ENCODE measurements at regions not wholly inside any gene's neighbourhood (a gene's known extent, or its start where the extent isn't known, plus 50 kb on each side); places are given as distances from the start of the nearest gene placed in this dataset.
A peak's percentile ranks its signal among the peaks of the same experiment; 100 is the strongest.
"Not testable (repeated sequence)": the region's sequence is repeated elsewhere in the genome, so short reads cannot be mapped to it uniquely, and the experiment has no call there.

DNA sequence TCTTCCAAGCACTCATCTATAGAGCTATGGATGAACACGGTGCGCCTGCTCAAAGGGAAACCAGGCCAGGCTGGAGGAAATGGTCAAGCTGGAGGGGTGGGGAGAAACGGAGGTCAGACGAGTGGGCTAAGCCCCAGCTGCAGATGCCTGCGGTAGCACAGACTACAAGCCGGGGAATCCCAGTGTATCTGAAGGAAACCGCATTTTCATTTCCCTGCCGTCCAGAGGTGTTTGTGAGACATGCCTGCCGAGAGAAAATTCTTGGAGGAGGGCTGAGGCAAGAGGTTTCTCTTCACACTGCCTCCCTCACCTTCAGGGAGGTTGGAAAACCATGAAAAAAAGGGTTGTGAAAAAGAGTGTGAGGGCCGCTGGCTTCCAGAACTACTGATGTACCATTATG is 102.0 kb upstream of the FOXN3 start:
- DNase-seq, result no peak

DNA sequence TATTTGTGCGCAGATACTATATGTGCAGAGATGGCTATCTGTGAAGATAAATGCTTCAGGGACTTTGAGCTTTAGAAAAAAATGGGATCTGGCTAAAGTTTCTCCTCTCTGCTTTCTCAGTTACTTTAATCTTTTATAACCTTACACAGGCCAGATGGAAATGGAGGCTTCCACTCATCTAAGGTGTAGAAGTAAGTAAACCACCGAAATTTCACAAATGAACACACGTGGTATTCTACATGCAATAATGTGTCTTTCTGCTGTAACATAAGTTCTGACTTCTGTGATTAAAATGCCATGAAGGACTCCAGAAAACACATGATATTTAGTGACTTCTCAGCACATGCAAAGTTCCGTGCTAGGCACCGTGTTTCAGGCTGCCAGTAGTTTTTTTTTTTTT is 99.1 kb upstream of the FOXN3 start:
- no peak for DNase-seq

DNA sequence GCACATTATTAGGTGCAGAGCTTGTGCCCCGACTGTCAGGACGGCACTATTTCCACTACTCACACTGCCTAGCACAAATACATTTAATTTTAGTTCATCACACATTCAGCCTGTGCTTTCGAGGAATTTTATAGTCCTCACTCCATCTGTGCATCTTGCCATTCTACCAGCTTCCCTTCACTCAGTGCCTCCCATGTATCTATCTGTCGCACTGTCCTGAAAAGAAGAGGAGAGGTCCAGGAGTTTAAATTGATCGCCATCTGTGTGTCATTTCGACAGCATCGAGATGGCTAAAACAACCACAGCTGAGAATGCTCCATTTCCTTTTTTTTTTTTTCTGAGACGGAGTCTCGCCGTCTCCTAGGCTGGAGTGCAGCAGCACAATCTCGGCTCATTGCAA is 97.6 kb upstream of the FOXN3 start:
- no peak for DNase-seq

DNA sequence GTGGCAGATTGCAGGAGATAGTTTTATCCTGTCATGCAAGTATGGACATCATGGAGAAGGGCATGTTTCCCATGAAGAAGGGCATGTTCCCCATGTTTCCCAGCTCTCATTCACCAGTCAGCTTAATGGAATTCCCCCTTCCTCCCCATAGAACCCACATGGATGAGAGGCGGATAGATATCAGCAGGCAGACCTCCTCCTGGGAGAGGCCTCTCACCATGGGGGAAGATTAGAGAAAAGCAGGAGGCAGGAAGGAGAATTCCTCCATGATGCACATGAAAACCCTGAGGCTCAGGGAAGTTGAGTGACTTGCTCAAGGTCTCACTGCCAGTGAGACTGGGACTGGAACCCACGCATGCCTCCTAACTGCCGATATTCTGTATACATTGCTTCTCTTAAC is 92.9 kb upstream of the FOXN3 start:
- no peak for DNase-seq

DNA sequence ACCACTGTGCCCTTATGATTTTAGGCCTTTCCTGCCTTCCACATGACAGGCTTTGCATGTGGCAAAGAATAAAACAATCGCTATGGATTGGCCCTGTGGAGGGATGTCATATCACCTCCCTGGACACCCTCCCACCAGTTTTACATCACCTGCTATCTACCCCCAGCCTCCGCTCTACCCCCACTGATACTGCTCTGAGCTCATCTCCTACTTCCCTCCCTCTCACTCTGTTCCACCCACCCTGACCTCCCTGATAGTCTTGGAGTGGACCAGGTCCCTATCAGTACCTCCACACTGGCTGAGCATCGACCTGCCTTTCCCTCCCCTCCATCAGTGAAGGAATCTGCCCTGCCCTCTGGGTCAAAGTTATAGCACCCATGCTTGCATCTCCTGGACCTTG is 91.8 kb upstream of the FOXN3 start:
- DNase-seq, result no peak

DNA sequence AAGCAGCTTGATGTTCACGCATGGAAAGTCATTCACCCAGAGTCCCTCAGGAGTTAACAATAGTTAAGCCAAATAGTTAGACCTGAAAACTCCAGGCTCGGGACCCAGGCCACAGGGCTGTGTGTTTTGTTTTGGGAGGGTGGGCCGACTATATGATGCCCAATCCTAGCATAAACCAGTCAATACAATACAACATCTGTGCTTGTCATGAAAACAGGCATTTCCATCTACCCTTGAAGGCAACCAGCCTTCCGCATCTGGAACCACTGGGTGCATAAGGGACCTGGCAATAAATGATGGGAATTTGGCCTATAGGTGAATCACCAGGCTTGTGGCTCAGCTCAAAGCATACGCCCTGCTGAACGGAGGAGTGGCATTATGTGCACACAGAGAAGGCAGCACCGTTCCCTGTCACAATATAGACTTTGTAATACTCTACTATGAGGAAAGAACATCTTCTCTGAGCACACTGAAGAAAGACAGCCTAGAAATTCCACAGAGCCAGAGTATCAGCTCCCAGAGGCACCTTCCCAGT is 91.0 kb upstream of the FOXN3 start:
- no peak for DNase-seq

DNA sequence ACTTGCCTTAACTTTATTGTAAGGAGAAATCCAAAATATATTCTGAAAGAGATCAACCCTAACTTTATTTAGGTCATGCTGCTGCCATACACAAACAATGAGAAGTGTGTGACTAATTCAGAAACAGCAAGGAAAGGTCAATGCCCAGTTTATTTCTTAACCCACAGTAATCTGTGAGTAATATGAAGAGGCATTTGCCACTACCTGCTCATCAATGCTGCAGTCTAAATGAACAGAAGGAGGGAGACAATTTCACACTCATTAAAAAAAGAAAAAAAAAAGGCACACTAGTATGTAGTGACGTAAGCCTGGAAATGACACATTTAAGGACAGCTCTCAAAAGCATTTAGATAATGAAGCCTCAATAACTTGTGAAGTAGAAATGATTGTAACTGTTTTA is 90.5 kb upstream of the FOXN3 start:
- no peak for DNase-seq

DNA sequence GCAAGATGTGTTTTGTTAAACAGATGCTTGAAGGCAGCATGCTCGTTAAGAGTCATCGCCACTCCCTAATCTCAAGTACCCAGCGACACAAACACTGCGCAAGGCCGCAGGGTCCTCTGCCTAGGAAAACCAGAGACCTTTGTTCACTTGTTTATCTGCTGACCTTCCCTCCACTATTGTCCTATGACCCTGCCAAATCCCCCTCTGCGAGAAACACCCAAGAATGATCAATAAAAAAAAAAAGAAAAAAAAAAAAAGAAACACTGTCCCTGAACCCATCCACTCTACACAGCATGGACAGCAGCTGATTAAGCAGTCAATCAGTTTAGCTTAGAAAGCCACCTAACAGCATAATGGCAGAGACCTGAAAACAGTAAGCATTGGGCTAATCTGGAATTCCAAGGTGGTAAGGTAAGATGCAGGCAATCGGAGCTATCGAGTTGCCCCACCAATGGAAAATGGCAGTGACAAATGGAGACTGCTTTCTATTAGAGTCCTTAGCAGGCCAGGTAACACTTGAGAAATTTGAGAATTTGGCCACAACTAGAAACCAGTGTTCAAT is 89.9 kb upstream of the FOXN3 start:
- not testable (repeated sequence) for DNase-seq

DNA sequence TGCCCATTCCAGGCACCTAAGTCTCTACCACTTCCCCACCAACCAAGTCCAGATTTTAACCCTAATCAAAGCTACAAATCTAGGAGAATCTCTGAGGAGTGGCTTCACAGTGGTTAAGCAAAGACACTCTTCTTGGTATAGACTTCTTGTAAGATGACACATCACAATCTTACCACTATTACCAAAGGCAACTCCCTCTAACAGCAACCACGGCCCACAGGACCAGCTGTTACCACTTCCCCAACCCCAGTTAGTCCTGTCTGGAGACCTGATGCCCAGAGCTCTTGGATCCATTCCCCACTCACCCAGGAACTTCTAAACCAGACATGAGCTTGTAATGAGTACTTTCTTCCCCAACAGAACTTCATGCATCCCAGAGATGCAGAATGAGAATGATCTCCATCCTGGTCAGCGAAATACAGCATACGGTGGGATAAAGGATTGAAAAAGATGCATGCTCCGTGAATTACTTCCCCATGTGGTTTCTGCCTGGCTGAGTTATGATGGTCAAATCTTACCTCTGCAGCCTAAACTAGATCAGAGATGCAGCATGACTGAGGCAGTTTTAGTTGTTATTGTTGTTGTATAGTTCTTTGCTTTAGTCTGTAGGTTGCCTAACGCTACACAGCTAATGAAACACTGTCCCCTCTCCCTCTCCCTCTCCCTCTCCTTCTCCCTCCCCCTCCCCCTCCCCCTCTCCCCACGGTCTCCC is 87.7 kb upstream of the FOXN3 start:
- peak; percentile 37 for DNase-seq

DNA sequence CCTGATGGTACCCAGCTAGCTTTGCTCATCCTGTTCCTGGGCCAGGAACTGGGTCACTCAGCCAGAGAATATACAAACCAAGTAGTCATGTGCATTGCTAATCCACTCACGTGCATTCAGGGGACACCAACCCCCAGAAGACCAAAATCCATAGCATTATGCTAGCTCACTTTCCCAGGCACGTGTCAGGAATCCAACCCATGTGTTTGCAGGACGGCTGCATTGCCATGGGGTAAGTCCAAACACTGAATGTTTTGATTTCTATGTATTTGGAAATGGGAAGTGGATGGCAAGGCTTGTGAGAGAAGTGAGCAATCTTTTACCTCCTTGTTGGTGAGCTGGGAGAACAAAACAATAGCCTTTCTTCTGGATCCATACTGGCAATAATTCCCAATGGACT is 87.1 kb upstream of the FOXN3 start:
- DNase-seq, result no peak

DNA sequence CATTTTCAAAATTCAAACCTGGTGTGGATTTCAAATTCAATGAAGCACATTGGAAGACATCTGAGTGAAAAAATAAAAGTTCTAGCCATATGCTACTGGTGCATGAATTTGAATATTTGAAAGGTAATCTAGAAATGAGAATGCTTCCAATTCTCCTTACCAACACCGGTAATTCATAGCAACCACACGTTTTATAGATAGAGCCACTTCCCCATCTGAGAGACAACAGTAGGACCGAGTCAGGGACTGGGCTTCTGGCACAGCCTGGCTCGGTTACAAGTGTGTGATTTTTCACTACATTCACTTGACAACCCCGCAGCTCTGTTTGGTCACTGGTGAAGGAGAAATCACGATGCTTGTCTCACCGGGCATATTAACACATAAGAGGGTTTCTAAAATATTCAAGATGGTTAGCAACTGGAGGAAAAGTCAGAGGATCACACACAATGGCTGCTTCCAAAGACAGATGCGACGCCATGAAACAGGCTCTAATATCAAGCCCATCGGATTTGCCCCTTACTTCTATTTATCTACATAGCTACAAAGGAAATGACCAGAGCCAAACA is 86.5 kb upstream of the FOXN3 start:
- no peak for DNase-seq

DNA sequence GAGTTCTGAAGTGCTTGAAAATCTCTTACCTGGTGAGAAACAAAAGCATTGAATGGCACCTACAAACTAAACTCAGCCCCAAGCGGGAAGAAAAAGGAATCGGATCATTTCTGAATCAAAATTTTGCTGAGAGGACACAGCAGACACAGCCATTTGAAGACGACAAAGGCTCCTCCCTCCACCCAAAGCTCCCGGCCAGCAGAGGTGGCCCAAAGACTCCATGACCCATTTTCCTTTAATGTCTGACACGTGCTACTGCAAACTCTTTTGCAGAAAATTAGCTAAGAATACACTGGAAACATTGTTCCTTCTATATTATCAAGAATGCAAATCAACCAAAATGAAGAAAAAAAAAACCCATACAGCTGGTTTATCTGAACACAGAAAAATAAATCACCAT is 85.9 kb upstream of the FOXN3 start:
- no peak for DNase-seq

DNA sequence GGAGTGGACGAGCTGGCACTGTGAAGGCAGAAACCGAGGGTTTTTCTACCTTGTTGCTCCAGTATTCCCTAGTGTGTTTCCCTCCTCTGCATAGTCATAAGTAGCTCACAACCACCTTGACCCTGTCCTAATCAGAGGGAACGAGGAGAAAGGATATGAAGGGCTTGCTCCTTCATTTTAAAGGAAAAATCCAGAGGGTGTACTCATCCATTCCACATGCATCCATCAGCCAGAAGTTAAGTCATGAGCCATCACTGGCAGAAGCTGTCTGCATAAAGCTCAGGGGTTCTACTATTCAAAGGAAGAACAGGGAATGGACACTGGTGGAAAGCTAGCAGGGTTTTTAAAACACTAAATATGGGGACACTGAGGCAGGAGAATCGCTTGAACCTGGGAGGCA is 84.3 kb upstream of the FOXN3 start:
- DNase-seq, result no peak

DNA sequence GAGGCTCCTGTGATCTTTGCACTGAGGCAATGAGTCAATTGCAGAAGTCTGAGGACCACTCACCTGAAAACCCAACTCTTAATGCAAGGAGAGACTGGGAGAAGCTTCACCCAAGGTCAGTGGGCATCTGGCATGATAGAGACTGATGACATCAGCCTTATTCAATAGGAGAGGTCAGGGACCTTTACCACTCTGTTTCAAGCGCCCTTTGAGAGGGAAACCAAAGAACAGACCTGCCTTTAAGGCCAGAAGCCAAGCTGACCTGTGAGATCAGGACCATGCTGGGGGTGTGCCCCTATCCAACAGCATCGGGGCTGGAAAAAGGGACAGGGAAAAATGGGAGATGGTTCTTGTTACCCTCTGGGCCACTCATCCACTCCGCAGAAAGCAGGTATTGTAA is 83.3 kb upstream of the FOXN3 start:
- no peak for DNase-seq

DNA sequence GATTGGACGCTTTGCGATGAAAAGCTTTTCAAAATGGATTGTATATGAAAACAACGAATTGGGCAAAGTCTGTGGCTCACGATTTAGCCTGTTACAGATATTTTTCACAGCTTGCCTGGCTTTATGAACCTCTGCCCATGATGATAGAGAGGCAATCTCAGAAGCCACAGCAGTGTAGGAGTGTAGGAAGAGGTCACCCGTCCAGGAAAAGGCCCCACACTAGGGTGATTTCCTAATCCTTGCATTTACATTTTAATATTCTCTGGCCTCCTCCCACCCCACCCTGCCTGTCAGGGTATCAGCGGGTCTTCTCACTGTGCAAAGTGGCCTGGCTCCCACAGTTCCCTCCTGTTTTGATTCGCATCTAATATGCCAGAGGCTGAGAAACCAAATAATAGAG is 81.8 kb upstream of the FOXN3 start:
- no peak for DNase-seq

DNA sequence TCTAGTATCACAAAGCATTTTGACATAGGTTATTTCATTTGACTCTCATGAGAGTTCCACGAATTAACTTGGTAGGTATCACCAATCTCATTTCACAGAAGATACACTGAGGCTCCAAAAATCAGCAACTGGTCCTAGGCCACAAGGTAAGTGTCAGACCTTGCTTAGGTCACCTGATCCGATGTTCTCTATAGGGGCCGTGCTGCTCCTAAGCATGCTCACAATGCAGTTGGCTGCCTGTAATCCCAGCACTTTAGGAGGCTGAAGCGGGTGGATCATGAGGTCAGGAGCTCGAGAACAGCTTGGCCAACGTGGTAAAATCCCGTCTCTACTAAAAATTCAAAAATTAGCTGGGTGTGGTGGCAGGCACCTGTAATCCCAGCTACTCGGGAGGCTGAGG is 78.7 kb upstream of the FOXN3 start:
- no peak for DNase-seq

DNA sequence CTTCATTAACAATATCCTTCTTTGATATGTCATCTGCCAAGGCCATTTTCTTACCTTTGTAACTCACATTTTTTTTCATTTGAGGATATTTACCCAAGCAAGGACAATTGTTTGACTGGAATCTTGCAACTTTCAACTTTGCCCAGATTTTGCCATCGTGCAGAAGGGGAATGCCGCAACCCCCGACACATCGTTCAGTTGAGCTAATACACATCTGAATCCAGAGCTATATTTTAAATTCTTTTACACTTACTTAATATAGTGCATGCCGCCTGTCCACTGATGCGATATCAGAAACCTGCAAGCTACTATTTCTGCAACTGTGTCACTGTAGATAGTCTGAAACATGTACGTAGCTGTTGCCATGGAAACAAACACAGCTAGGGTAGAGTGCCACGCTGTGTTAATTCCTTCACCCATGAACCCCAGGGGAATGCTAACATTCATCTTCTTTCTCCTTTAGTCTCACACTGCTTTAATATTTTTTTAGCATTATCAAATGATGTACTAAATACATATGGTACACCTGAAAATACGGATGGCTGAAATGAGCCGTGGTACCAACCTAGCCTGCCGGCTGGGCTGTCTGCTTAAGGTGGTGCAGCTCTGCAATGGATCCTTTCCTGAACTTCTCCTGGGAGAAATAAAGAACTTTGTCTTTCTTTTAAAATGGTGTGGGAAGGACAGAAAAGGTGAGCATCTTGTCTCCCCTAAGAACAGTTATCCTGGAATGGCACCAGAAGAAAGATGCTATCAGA is 77.0 kb upstream of the FOXN3 start:
- no peak for DNase-seq

DNA sequence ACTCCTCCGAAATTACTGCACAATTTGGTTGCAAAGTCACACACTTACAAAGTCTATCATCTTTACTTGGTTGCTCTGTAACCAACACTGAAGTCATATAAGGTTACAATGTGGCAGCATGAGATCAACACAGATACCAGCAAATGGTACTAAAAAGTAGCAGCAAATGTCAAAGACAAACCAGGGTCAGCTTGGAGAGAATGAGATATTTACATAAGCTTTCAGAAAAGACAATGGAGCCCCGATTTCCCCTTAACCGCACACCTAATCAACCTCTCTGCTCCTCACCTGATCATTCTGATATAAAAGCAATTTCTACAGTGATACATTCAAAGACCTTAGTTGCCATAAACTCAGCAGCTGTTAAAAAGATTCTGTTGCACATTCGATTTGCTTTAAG is 76.4 kb upstream of the FOXN3 start:
- DNase-seq, result no peak

DNA sequence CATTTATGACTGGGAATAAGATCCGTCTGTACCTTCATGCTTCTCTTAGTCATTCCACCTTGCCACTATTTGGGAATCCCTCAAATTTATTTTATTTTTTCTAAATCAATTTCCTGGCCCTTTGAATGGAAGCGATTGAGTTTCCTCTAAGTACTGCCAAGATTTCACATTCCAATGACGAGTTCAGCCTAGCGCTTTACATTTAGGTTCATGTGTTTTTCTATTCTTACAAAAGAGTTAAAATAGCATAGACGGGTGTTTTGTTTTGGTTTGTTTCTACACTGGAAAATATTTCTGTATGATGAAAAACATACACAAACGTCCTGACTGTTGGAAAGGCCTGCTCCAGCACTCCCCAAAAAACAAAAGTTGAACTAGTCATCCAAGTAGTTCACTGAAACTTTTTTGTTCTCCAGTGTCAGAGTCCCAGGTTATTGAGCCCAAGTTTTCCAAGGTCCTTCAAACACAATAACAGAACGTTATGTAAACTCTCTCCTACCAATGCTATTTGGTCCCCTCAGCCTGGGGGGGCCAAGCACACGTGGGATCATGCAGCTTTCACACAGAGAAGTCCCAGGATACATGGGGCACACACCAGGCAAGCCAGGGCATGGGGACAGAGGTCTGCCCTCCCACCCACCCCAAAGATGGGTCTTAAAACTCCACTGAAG is 74.8 kb upstream of the FOXN3 start:
- DNase-seq, result no peak

DNA sequence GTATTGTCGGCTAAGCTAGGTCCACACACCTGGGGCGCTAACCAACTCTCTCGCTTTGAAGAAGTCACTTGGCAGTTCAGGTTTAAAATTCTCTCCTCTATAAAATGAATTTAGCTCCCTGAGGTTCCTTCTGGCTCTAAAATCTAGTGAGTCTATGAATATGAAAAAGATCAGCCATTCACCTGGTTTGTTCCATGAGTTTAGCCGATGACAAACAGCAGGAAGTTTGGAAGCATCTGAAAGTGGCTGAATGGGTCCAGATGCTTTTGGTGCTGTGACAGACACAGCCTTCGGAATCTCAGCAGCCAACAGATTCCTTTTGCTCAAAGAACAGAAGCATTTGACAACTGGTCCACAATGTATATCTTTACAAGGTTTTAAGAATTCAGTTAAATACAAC is 73.4 kb upstream of the FOXN3 start:
- DNase-seq, result no peak

DNA sequence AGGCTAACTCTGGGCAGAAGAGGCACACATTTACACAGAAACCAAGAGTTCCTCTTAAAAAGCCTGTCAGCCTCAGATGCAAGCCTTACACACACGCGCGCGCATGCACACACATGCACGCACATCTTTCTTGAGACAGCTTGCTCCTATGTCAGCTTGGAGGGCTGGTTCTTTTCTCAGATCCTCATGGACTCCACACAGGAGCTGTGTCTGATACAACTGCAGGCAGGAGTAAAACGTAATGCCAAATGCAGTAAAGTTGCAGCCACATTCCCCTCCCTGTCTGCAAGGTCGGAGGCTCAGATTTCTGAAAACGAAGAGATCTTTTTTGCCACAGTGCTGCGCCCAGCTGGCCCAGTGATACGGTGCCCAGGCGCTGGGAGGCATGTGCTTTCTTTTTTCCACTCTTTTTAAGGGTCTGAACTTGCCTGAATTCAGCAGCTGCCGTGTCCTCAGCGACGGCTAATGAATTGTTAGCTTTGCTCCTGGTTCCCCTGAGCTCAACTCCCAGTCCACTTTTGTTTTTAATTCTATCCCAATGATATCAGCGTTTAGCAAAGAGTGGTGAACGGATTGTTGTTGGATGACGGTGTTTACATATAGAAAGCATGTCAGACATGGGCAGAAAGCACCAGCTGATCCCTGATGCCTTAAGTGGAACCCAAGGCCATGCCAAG is 72.9 kb upstream of the FOXN3 start:
- DNase-seq, result no peak

DNA sequence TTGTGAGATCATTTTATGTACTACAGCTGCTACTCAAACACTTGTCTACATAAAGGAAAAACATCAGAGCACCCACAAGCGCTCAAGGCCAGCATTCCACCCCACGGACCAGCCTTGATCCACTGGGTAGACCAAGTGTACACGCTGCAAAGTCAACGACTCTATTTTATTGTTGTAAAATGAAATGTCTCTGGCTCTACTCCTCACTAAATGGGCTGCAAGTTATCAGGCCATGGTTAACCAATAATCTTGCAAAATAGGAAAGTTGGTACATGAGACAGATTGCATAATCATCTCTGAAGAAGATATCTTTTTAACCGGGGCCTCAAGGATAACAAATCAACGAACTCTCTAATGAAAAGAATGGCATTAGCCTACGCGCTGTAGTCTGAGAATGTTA is 69.9 kb upstream of the FOXN3 start:
- no peak for DNase-seq

DNA sequence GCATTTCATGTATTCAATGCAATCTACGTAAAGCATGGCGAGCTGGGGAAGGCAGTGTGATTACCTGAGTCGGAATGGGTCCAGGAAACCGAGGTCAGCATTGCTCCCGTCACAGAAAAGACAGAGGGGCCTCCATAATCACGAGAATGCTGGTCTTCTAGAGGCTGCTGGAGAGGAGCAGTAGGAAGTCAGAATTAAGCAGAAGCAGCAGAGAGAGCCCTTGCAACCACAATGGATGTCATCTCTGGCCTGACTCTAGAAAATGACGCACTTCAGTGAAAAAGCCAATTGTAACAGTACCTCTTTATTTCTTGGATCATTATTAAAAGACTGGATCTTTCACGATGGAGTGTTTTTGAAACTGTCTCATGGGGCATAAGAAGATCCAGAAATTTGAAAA is 69.5 kb upstream of the FOXN3 start:
- no peak for DNase-seq

Data from stimulated activated CD4-positive, alpha-beta T cell treated with anti-CD3 and anti-CD28 coated beads, Interleukin-15, amount 100 ng/mL, for 24 hours (primary cell).